AG10803 (cell line): ENCODE measurements at regions not wholly inside any gene's neighbourhood (a gene's known extent, or its start where the extent isn't known, plus 50 kb on each side); places are given as distances from the start of the nearest gene placed in this dataset.

Source experiments
- DNase-seq: peaks from one replicate; pipeline ENCODE4 v3.0.0; 2010; ENCODE audit warnings: low read depth
- H3K4me3 ChIP-seq: 2 replicates; pipeline ENCODE4 v1.5.1; 2011; ENCODE audit warnings: mild to moderate bottlenecking, low read length, control low read depth
- TF ChIP-seq, protein P1 (sequence below): conservative IDR thresholded peaks from 2 replicates; pipeline ENCODE4 v1.5.1; 2011; ENCODE audit warnings: mild to moderate bottlenecking, low read length, control low read depth, inconsistent platforms

DNA sequence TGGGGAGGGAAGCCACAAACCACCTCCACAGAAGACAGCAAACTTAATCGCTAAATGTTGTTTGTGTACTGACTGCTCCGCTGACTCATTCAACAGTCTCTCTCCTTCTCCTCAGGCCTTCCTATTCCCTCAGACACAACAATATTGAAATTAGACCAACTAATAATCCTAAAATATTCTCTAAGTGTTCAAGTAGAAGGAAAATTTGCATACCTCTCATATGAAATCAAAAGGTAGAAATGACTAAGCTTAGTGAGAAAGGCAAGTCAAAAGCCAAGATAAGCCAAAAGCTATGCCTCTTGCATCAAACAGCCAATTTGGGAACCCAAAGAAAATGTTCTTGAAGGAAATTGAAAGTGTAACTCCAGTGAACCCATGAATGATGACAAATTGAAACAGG lies 75.7 kb upstream of the ARHGAP24 start:
- TF ChIP-seq, protein P1, sequence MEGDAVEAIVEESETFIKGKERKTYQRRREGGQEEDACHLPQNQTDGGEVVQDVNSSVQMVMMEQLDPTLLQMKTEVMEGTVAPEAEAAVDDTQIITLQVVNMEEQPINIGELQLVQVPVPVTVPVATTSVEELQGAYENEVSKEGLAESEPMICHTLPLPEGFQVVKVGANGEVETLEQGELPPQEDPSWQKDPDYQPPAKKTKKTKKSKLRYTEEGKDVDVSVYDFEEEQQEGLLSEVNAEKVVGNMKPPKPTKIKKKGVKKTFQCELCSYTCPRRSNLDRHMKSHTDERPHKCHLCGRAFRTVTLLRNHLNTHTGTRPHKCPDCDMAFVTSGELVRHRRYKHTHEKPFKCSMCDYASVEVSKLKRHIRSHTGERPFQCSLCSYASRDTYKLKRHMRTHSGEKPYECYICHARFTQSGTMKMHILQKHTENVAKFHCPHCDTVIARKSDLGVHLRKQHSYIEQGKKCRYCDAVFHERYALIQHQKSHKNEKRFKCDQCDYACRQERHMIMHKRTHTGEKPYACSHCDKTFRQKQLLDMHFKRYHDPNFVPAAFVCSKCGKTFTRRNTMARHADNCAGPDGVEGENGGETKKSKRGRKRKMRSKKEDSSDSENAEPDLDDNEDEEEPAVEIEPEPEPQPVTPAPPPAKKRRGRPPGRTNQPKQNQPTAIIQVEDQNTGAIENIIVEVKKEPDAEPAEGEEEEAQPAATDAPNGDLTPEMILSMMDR, result no peak
- no peak for DNase-seq
- no peak overlapping the region for H3K4me3 ChIP-seq

DNA sequence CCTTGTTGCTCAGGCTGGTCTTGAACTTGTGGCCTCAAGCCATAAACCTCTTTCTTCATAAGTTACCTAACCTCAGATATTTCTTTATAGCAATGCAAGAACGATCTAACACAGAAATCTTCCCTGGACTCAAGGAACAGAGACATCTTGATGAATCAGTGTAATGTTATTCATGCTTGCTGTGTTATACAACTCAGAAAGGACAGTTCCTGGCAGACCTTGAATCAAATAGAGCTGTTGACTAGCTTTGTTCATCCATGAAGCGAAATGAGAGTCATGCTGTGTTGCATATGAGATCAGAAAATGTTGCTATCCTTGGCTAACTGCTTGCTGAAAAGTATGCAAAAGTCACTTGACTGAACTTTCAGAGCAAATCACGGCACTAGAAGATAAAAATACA lies 72.6 kb upstream of the ARHGAP24 start:
- TF ChIP-seq, protein P1, result no peak
- H3K4me3 ChIP-seq, result no peak overlapping the region
- DNase-seq, result peak; percentile 91

- no peak overlapping the region for H3K4me3 ChIP-seq
- DNase-seq, result no peak
- TF ChIP-seq, protein P1, result no peak
Observed at GRCh38 chr4:85406185-85406584, 68.8 kb upstream of the ARHGAP24 start.

DNA sequence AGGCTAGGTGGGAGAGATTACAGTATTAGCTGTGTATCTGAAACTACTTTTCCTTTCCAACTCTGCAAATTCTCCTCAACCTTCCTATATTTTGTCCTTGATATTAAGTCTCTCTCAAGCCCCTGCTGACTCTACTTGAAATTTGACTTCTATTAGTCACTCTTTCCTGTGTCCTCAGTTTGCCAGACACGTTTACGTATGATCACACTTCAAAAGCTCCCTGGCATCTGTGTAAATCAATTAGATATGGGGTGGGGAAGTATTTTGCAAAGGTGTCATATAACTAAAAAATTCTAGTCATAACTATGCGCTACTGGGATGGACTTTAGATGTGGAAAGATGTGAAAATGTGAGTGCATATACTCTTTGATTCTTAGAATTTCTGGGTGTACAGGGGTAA lies 67.4 kb upstream of the ARHGAP24 start:
- DNase-seq, result no peak
- TF ChIP-seq, protein P1, result no peak

GRCh38 chr4:85408301-85408700 lies 66.6 kb upstream of the ARHGAP24 start:
- DNase-seq, result no peak
- no peak overlapping the region for H3K4me3 ChIP-seq
- TF ChIP-seq, protein P1, result no peak

More for the DNA sequence above, 67.4 kb upstream of the ARHGAP24 start:
- no peak overlapping the region for H3K4me3 ChIP-seq

- TF ChIP-seq, protein P1, result no peak
- no peak for DNase-seq
- no peak overlapping the region for H3K4me3 ChIP-seq
Observed at GRCh38 chr4:85409251-85409650, 65.7 kb upstream of the ARHGAP24 start.

GRCh38 chr4:85411386-85411785 lies 63.6 kb upstream of the ARHGAP24 start:
- H3K4me3 ChIP-seq, result no peak overlapping the region
- TF ChIP-seq, protein P1, result no peak
- DNase-seq, result no peak
